H9 (cell line): ENCODE measurements at regions not wholly inside any gene's neighbourhood (a gene's known extent, or its start where the extent isn't known, plus 50 kb on each side); places are given as distances from the start of the nearest gene placed in this dataset.

Experiments used
- DNase-seq: peaks from one replicate; pipeline ENCODE4 v3.0.0-alpha.2; 2017
- H2AFZ ChIP-seq: one replicate; pipeline ENCODE4 v1.6.1; 2013; ENCODE audit warnings: mild to moderate bottlenecking, low read length, control low read depth, moderate library complexity
- H2AK5ac ChIP-seq: 2 replicates; pipeline ENCODE4 v1.6.1; 2013; ENCODE audit warnings: low read length, control low read depth, mixed read lengths; ENCODE audit not compliant: insufficient read length
- H2BK120ac ChIP-seq: one replicate; pipeline ENCODE4 v1.6.1; 2013; ENCODE audit warnings: low read depth, mild to moderate bottlenecking, low read length, control low read depth, inconsistent platforms; ENCODE audit not compliant: poor library complexity, severe bottlenecking
- H2BK12ac ChIP-seq: 2 replicates; pipeline ENCODE4 v1.6.1; 2013; ENCODE audit warnings: low read length, control low read depth, mixed read lengths, low read depth; ENCODE audit not compliant: insufficient read length
- H2BK15ac ChIP-seq: 2 replicates; pipeline ENCODE4 v1.6.1; 2013; ENCODE audit warnings: low read depth, low read length, control low read depth
- H2BK20ac ChIP-seq: one replicate; pipeline ENCODE4 v1.6.1; 2013; ENCODE audit warnings: low read depth, mild to moderate bottlenecking, low read length, control low read depth, inconsistent platforms; ENCODE audit not compliant: poor library complexity, severe bottlenecking
- H2BK5ac ChIP-seq: 2 replicates; pipeline ENCODE4 v1.6.1; 2013; ENCODE audit warnings: low read length, control low read depth, mixed read lengths; ENCODE audit not compliant: insufficient read length
- H3K14ac ChIP-seq: 2 replicates; pipeline ENCODE4 v1.6.1; 2013; ENCODE audit warnings: low read length, control low read depth; ENCODE audit not compliant: insufficient read depth
- H3K18ac ChIP-seq: 2 replicates; pipeline ENCODE4 v1.6.1; 2013; ENCODE audit warnings: low read depth, mild to moderate bottlenecking, mixed read lengths, low read length, control low read depth; ENCODE audit not compliant: insufficient read length
- H3K23ac ChIP-seq: 2 replicates; pipeline ENCODE4 v1.6.1; 2013; ENCODE audit warnings: low read length, control low read depth, mixed read lengths, low read depth; ENCODE audit not compliant: insufficient read length
- H3K23me2 ChIP-seq: 2 replicates; pipeline ENCODE4 v1.6.1; 2013; ENCODE audit warnings: low read depth, mild to moderate bottlenecking, mixed read lengths, low read length, control low read depth; ENCODE audit not compliant: insufficient read length, poor library complexity, severe bottlenecking
- H3K27ac ChIP-seq: 2 replicates; pipeline ENCODE4 v1.5.1; 2013; ENCODE audit warnings: low read length, control low read depth, mixed read lengths, low read depth; ENCODE audit not compliant: insufficient read length
- H3K27me3 ChIP-seq: 2 replicates; pipeline ENCODE4 v1.6.1; 2013; ENCODE audit warnings: low read length, control low read depth, inconsistent platforms; ENCODE audit not compliant: insufficient read depth
- H3K4ac ChIP-seq: 2 replicates; pipeline ENCODE4 v1.6.1; 2013; ENCODE audit warnings: low read depth, mild to moderate bottlenecking, control low read depth, inconsistent platforms, low read length, moderate library complexity
- H3K4me1 ChIP-seq: 2 replicates; pipeline ENCODE4 v1.6.1; 2013; ENCODE audit warnings: low read length, control low read depth, inconsistent platforms; ENCODE audit not compliant: insufficient read depth
- H3K4me2 ChIP-seq: 2 replicates; pipeline ENCODE4 v1.6.1; 2013; ENCODE audit warnings: low read length, control low read depth, mixed read lengths; ENCODE audit not compliant: insufficient read length, insufficient read depth
- H3K56ac ChIP-seq: 2 replicates; pipeline ENCODE4 v1.6.1; 2013; ENCODE audit warnings: low read depth, mild to moderate bottlenecking, mixed read lengths, low read length, control low read depth; ENCODE audit not compliant: insufficient read length
- H3K79me1 ChIP-seq: 2 replicates; pipeline ENCODE4 v1.6.1; 2013; ENCODE audit warnings: low read depth, mild to moderate bottlenecking, moderate library complexity, low read length, control low read depth, inconsistent platforms; ENCODE audit not compliant: insufficient read depth, poor library complexity, severe bottlenecking
- H3K79me2 ChIP-seq: 2 replicates; pipeline ENCODE4 v1.6.1; 2013; ENCODE audit warnings: low read length, control low read depth, inconsistent platforms; ENCODE audit not compliant: insufficient read depth
- H3K9ac ChIP-seq: 2 replicates; pipeline ENCODE4 v1.6.1; 2013; ENCODE audit warnings: low read length, control low read depth, mixed read lengths; ENCODE audit not compliant: insufficient read length; ENCODE audit errors: extremely low read depth
- H3K9me3 ChIP-seq: one replicate; pipeline ENCODE4 v1.6.1; 2013; ENCODE audit warnings: low read depth, low read length, inconsistent platforms; ENCODE audit not compliant: control insufficient read depth
- H3T11ph ChIP-seq: one replicate; pipeline ENCODE4 v1.6.1; 2013; ENCODE audit warnings: mild to moderate bottlenecking, low read length, control low read depth, inconsistent platforms
- H4K20me1 ChIP-seq: one replicate; pipeline ENCODE4 v1.6.1; 2013; ENCODE audit not compliant: control insufficient read depth, insufficient read length, insufficient read depth
- H4K5ac ChIP-seq: 2 replicates; pipeline ENCODE4 v1.6.1; 2013; ENCODE audit warnings: low read depth, mild to moderate bottlenecking, mixed read lengths, low read length, control low read depth; ENCODE audit not compliant: insufficient read length
- H4K8ac ChIP-seq: replicated peaks from 2 replicates; pipeline ENCODE4 v1.6.1; 2013; ENCODE audit warnings: low read length, control low read depth, mixed read lengths, low read depth; ENCODE audit not compliant: insufficient read length
- H4K91ac ChIP-seq: 2 replicates; pipeline ENCODE4 v1.6.1; 2013; ENCODE audit warnings: low read depth, mild to moderate bottlenecking, moderate library complexity, mixed read lengths, low read length, control low read depth; ENCODE audit not compliant: insufficient read length
- H3K27ac Mint-ChIP-seq, 3 experiments: 2 replicates in 2 of 3; 3 replicates in 1 of 3; pipeline ENCODE4 v1.8.0; 2020 to 2021; ENCODE audit warnings: mixed read lengths in 3 of 3, mild to moderate bottlenecking in 1 of 3, moderate library complexity in 1 of 3
- H3K27me3 Mint-ChIP-seq: 2 replicates; pipeline ENCODE4 v1.8.0; 2021; ENCODE audit warnings: low read depth, mild to moderate bottlenecking, moderate library complexity, mixed read lengths
- H3K36me3 Mint-ChIP-seq, 3 experiments: 2 replicates in 2 of 3; 3 replicates in 1 of 3; pipeline ENCODE4 v1.8.0; 2020 to 2021; ENCODE audit warnings: low read depth in 3 of 3, mixed read lengths in 3 of 3; ENCODE audit not compliant: insufficient read depth in 1 of 3
- H3K4me1 Mint-ChIP-seq, 2 experiments: 2 replicates each; pipeline ENCODE4 v1.8.0; 2020; ENCODE audit warnings: mixed read lengths in 2 of 2
- H3K4me3 Mint-ChIP-seq, 2 experiments: 2 replicates in 1 of 2; 3 replicates in 1 of 2; pipeline ENCODE4 v1.8.0; 2020 to 2021; ENCODE audit warnings: mild to moderate bottlenecking in 2 of 2, mixed read lengths in 2 of 2, moderate library complexity in 1 of 2
- H3K9me3 Mint-ChIP-seq, 2 experiments: 2 replicates in 1 of 2; 3 replicates in 1 of 2; pipeline ENCODE4 v1.8.0; 2020; ENCODE audit warnings: mild to moderate bottlenecking in 2 of 2, mixed read lengths in 2 of 2, moderate library complexity in 1 of 2
- CTCF ChIP-seq: fragments of 200-600 bp; sonication (generic); conservative IDR thresholded peaks from 3 replicates; pipeline ENCODE4 v1.8.0; 2021; ENCODE audit warnings: antibody characterized with exemption, mild to moderate bottlenecking
- WGBS: extraction: QIAGEN DNeasy Blood & Tissue Kit; methylation state at CpG from one replicate; pipeline ENCODE4 v1.1.7; 2013; ENCODE audit warnings: missing lambda C conversion rate, low lambda C conversion rate, mixed read lengths; ENCODE audit not compliant: insufficient read length; ENCODE audit errors: extremely low coverage; 5-methylcytosine and 5-hydroxymethylcytosine counted together

GRCh38 chr9:71627537-71627936 is 140.8 kb downstream of the CEMIP2 start:
- no peak overlapping the region for H4K5ac ChIP-seq
- H3K23me2 ChIP-seq = no peaks in the 10 kb centered on the region
- no peak overlapping the region for H2AK5ac ChIP-seq
- H3K23ac ChIP-seq = no peak overlapping the region
- H3K27me3 ChIP-seq = no peaks in the 10 kb centered on the region
- H2BK12ac ChIP-seq = no peak overlapping the region
- WGBS = no CpG with 5 or more reads among the region's 1 CpG
- no peaks in the 10 kb centered on the region for H3K79me1 ChIP-seq
- H4K91ac ChIP-seq = no peak overlapping the region
- no peak overlapping the region for H2AFZ ChIP-seq
- H3K9ac ChIP-seq = no peak overlapping the region
- H3K4ac ChIP-seq = no peak overlapping the region
- H2BK15ac ChIP-seq = no peak overlapping the region
- no peak overlapping the region for H3K27ac ChIP-seq
- no peaks in the 10 kb centered on the region for H3K9me3 ChIP-seq
- Mint-ChIP-seq H3K27ac (no peak overlapping the region), H3K4me1 (peaks cover 5 to 8% of the 10 kb centered on the region in 2 experiments), H3K27me3 (no peaks in the 10 kb centered on the region), H3K9me3 (no peaks in the 10 kb centered on the region), H3K4me3 (no peak overlapping the region), H3K36me3 (no peaks in the 10 kb centered on the region)
- H2BK120ac ChIP-seq = no peak overlapping the region
- no peak overlapping the region for H3T11ph ChIP-seq
- H3K14ac ChIP-seq = no peak overlapping the region
- H2BK20ac ChIP-seq = no peak overlapping the region
- no peak overlapping the region for H3K56ac ChIP-seq
- H3K18ac ChIP-seq = no peak overlapping the region
- H3K4me2 ChIP-seq = no peak overlapping the region
- no peak for DNase-seq
- H2BK5ac ChIP-seq = no peak overlapping the region
- H4K8ac ChIP-seq = no peak overlapping the region
- no peak for TF ChIP-seq CTCF
- no peaks in the 10 kb centered on the region for H3K79me2 ChIP-seq
- H4K20me1 ChIP-seq = no peaks in the 10 kb centered on the region
- H3K4me1 ChIP-seq = no peaks in the 10 kb centered on the region; the same call in 1 of the 2 replicates
